Natural killer cell (primary cell): ENCODE measurements at regions not wholly inside any gene's neighbourhood (a gene's known extent, or its start where the extent isn't known, plus 50 kb on each side); places are given as distances from the start of the nearest gene placed in this dataset.

Source experiments
- ATAC-seq, 3 donors: fragments of 150-1000 bp in 2 of 3; fragments of 200-7000 bp in 1 of 3; cut with Tn5 transposase; 1 replicate in 1 of 3; 2 replicates in 2 of 3; pipeline ENCODE4 v1.10.0; 2021; ENCODE audit warnings: mild to moderate bottlenecking in 2 of 3, moderate library complexity in 2 of 3
- DNase-seq, 2 donors: peaks; one replicate each; pipeline versions ENCODE4 v3.0.0 to v3.0.0-alpha.2; 2013 to 2021; ENCODE audit warnings: mixed read lengths in 1 of 2
- H3K27ac ChIP-seq: one replicate; pipeline ENCODE4 v1.5.1; 2013; ENCODE audit warnings: mild to moderate bottlenecking, low read length
- H3K27me3 ChIP-seq: one replicate; pipeline ENCODE4 v1.6.1; 2013; ENCODE audit warnings: low read length; ENCODE audit not compliant: control insufficient read depth, insufficient read depth
- H3K36me3 ChIP-seq: one replicate; pipeline ENCODE4 v1.6.1; 2013; ENCODE audit warnings: low read length; ENCODE audit not compliant: control insufficient read depth, insufficient read depth
- H3K4me1 ChIP-seq: one replicate; pipeline ENCODE4 v1.6.1; 2013; ENCODE audit warnings: low read length; ENCODE audit not compliant: control insufficient read depth, insufficient read depth
- H3K4me3 ChIP-seq: one replicate; pipeline ENCODE4 v1.5.1; 2013; ENCODE audit warnings: low read length
- H3K9me3 ChIP-seq: one replicate; pipeline ENCODE4 v1.6.1; 2013; ENCODE audit warnings: low read length; ENCODE audit not compliant: control insufficient read depth, insufficient read depth
- H3K27ac Mint-ChIP-seq, 2 donors: one replicate each; pipeline ENCODE4 v1.8.0; 2022; ENCODE audit warnings: mild to moderate bottlenecking in 2 of 2, mixed read lengths in 2 of 2, moderate library complexity in 1 of 2
- H3K27me3 Mint-ChIP-seq, 2 donors: one replicate each; pipeline ENCODE4 v1.8.0; 2022; ENCODE audit warnings: low read depth in 2 of 2, mixed read lengths in 2 of 2
- H3K36me3 Mint-ChIP-seq: one replicate; pipeline ENCODE4 v1.8.0; 2022; ENCODE audit warnings: mixed read lengths
- H3K4me1 Mint-ChIP-seq, 2 donors: one replicate each; pipeline ENCODE4 v1.8.0; 2022; ENCODE audit warnings: mixed read lengths in 2 of 2
- H3K4me3 Mint-ChIP-seq: one replicate; pipeline ENCODE4 v1.8.0; 2022; ENCODE audit warnings: mild to moderate bottlenecking, moderate library complexity, mixed read lengths
- H3K9me3 Mint-ChIP-seq, 2 donors: one replicate each; pipeline ENCODE4 v1.8.0; 2022; ENCODE audit warnings: mixed read lengths in 2 of 2
- WGBS: methylation state at CpG from one replicate; pipeline ENCODE4 v1.1.7; 2013; ENCODE audit warnings: missing lambda C conversion rate; ENCODE audit not compliant: insufficient coverage; 5-methylcytosine and 5-hydroxymethylcytosine counted together
- intact Hi-C: fragments of 100-400 bp; cut with micrococcal nuclease; formaldehyde crosslinking; loops from one replicate; pipeline ENCODE4 v1.14.2; 2022
- TF ChIP-seq, protein P1 (sequence below): fragments of 200-600 bp; IDR thresholded peaks from one replicate; pipeline ENCODE4 v1.8.0; 2022; ENCODE audit warnings: antibody characterized with exemption

DNA sequence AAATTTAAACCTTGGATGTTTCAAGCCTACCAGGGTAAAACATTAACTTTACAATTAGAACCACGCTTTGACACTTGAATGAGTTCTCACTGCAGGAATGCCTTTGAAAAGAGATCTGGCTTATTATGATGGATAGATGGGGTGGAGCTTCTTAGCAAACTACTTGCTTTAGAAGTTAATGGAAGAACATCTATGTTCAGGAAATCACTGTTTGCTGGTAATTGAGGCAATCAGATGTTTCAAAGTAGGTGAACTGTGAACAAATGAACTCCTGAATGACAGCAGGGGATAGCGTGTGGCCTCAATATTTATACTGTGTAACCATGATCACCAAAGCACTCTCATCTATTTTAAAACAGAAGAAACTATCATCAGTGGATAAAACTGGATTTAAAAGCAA, 383.6 kb downstream of the PIK3C3 start:
- no peak for DNase-seq
- TF ChIP-seq, protein P1, sequence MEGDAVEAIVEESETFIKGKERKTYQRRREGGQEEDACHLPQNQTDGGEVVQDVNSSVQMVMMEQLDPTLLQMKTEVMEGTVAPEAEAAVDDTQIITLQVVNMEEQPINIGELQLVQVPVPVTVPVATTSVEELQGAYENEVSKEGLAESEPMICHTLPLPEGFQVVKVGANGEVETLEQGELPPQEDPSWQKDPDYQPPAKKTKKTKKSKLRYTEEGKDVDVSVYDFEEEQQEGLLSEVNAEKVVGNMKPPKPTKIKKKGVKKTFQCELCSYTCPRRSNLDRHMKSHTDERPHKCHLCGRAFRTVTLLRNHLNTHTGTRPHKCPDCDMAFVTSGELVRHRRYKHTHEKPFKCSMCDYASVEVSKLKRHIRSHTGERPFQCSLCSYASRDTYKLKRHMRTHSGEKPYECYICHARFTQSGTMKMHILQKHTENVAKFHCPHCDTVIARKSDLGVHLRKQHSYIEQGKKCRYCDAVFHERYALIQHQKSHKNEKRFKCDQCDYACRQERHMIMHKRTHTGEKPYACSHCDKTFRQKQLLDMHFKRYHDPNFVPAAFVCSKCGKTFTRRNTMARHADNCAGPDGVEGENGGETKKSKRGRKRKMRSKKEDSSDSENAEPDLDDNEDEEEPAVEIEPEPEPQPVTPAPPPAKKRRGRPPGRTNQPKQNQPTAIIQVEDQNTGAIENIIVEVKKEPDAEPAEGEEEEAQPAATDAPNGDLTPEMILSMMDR, result no peak
- no peaks in the 10 kb centered on the region for H3K4me1 ChIP-seq
- ATAC-seq, result no peak
- peaks cover 14 to 15% of the 10 kb centered on the region in 2 donors for H3K9me3 Mint-ChIP-seq
- H3K27ac ChIP-seq, result no peak overlapping the region
- WGBS, result 76% methylated on average over 2 of the region's 2 CpGs
- no peaks in the 10 kb centered on the region for H3K4me1 Mint-ChIP-seq
- no peaks in the 10 kb centered on the region for H3K27me3 Mint-ChIP-seq
- intact Hi-C loops, result no loop called here
- no peak overlapping the region for H3K4me3 ChIP-seq
- H3K9me3 ChIP-seq, result no peaks in the 10 kb centered on the region
- peaks cover 8% of the 10 kb centered on the region for H3K36me3 Mint-ChIP-seq
- no peak overlapping the region for H3K27ac Mint-ChIP-seq
- no peak overlapping the region for H3K4me3 Mint-ChIP-seq
- no peaks in the 10 kb centered on the region for H3K36me3 ChIP-seq
- H3K27me3 ChIP-seq, result no peaks in the 10 kb centered on the region

DNA sequence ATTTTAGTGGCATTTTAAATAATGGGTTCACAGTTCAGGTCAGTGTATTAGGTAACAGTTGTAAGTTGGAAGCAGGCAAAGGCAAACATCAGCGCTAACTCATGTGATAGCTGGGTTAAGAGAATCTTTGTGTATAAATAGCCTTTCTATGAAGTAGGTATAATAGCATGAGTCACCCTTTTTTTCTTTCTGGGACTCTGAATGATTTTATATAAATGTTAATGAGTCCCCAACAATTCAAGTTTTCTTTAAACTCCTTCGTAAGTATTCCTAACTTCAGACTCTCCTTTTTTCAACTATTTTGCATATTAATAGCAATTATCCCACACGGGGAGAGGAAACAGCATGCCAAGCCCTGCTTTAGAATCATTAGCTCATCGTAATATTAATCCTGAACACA, 384.3 kb downstream of the PIK3C3 start:
- Mint-ChIP-seq H3K4me1 (no peaks in the 10 kb centered on the region), H3K9me3 (peaks cover 14 to 15% of the 10 kb centered on the region in 2 donors), H3K27me3 (no peaks in the 10 kb centered on the region), H3K4me3 (no peak overlapping the region), H3K36me3 (peaks cover 8% of the 10 kb centered on the region), H3K27ac (no peak overlapping the region)
- Histone ChIP-seq H3K27me3 (no peaks in the 10 kb centered on the region), H3K27ac (no peak overlapping the region), H3K36me3 (no peaks in the 10 kb centered on the region), H3K4me1 (no peaks in the 10 kb centered on the region), H3K4me3 (no peak overlapping the region), H3K9me3 (no peaks in the 10 kb centered on the region)
- ATAC-seq (no peak), DNase-seq (no peak)
- WGBS, result 55% methylated on average over 4 of the region's 4 CpGs
- intact Hi-C loops, result no loop called here
- TF ChIP-seq, protein P1, result no peak

DNA sequence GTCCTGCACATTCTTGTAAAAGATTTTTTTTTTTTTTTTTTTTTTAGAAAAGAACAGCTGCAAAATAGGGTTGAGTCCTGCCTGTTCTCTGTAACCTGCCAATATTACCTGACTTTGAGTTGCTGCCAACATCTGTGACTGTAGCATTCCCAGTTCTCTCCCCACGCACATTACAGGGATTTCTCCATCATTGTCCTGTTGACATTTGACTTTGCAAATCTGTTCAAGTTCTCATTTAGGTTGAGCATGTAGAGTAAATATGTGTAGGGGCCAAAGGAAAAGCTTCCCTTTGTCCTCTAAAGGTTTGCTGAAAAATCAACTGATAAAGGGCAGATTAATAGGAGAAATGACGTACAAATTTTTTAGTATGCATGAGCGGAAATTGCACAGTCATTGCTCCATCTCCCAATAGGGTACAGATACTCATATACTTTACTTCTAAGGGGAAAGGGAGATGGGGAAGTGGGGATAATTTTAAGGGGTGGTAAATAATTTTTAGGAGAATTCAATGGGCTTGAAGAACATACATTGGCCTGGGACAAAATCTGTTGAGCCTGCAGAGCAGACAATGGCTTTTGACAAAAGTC, 385.5 kb downstream of the PIK3C3 start:
- DNase-seq (no peak), ATAC-seq (no peak)
- Mint-ChIP-seq H3K27me3 (no peaks in the 10 kb centered on the region), H3K4me3 (no peak overlapping the region), H3K36me3 (peaks cover 1% of the 10 kb centered on the region), H3K4me1 (no peaks in the 10 kb centered on the region), H3K27ac (no peak overlapping the region), H3K9me3 (peaks cover 9 to 10% of the 10 kb centered on the region in 2 donors)
- Histone ChIP-seq H3K27me3 (no peaks in the 10 kb centered on the region), H3K4me1 (no peaks in the 10 kb centered on the region), H3K4me3 (no peak overlapping the region), H3K27ac (no peak overlapping the region), H3K9me3 (no peaks in the 10 kb centered on the region), H3K36me3 (no peaks in the 10 kb centered on the region)
- WGBS, result no CpG with 5 or more reads among the region's 3 CpGs
- intact Hi-C loops, result no loop called here
- TF ChIP-seq, protein P1, result no peak

DNA sequence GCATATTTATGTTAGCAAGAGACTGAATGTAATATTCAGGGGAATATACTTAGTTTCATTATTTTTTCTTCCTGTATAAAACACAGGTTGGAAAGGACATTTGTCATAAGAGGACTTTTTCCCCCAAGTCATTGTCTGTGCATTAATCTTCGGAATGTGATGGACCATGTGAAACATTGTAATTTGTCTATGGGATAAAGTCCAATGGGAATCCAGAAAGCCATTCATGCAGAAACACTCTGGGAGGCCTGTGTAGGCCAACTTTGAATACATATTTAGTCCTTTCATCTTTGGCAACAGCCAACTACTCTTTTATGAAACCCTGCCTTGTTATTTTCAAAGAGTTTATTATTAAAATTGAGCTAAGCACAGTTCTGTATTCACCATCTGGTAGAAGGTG, 386.4 kb downstream of the PIK3C3 start:
- Mint-ChIP-seq H3K4me3 (no peak overlapping the region), H3K27ac (no peak overlapping the region), H3K27me3 (no peaks in the 10 kb centered on the region), H3K36me3 (no peaks in the 10 kb centered on the region), H3K9me3 (peaks cover 8 to 9% of the 10 kb centered on the region in 2 donors), H3K4me1 (no peaks in the 10 kb centered on the region)
- H3K27me3 ChIP-seq, result no peaks in the 10 kb centered on the region
- ATAC-seq, result no peak
- TF ChIP-seq, protein P1, result no peak
- H3K36me3 ChIP-seq, result no peaks in the 10 kb centered on the region
- no peaks in the 10 kb centered on the region for H3K9me3 ChIP-seq
- H3K4me1 ChIP-seq, result no peaks in the 10 kb centered on the region
- intact Hi-C loops, result no loop called here
- DNase-seq, result no peak
- no peak overlapping the region for H3K4me3 ChIP-seq
- WGBS, result 33% methylated on average over 1 of the region's 1 CpG
- H3K27ac ChIP-seq, result no peak overlapping the region
